HG02943 (cell line): ENCODE measurements at regions not wholly inside any gene's neighbourhood (a gene's known extent, or its start where the extent isn't known, plus 50 kb on each side); places are given as distances from the start of the nearest gene placed in this dataset.
A peak's percentile ranks its signal among the peaks of the same experiment; 100 is the strongest.

Source experiments
- ATAC-seq: cut with Tn5 transposase; IDR thresholded peaks from one replicate; pipeline ENCODE4 v1.9.1; 2021; ENCODE audit warnings: mild to moderate bottlenecking, low read depth, moderate library complexity; ENCODE audit not compliant: unreplicated experiment

DNA sequence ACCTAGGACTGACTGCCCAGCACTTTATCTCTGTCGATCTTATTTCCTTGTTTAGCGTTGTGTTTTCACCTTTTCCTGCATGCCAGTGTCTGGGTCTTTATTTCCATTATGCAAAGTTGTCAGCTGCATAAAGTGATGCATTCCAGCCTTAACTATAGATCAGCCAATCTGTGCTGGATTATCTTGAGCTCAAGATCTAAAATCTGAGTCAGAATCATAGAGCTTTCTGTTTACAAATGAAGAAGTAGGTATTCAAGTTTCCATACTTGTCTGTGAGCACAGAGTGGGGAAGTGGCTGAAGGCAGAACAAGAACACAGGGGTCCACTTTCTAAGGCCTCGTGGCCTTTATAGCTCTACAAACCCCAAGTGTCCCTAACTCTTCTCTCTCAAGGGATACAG is 82.4 kb upstream of the PLCL2 start:
- ATAC-seq: no peak

DNA sequence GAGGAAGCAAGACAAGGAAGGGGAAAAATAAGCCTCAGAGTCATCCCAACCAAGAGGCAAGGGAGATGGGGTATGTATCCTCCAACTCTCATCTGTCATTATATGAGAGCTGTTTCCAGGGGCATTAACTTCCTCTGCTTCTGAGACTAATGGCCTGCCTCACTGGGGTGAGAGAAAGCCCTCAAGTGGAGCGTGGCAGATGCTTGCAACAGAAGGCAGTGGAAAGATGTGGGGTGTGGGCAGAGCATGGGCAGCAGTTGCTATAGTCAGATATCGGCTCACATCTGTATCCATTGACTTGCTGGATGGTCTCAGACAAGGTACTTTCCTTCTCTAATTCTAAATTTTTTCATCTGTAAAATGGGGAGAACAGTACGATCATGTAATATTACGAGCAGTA is 81.7 kb upstream of the PLCL2 start:
- no peak for ATAC-seq

GRCh38 chr3:16807391-16807790 is 77.4 kb upstream of the PLCL2 start:
- no peak for ATAC-seq

DNA sequence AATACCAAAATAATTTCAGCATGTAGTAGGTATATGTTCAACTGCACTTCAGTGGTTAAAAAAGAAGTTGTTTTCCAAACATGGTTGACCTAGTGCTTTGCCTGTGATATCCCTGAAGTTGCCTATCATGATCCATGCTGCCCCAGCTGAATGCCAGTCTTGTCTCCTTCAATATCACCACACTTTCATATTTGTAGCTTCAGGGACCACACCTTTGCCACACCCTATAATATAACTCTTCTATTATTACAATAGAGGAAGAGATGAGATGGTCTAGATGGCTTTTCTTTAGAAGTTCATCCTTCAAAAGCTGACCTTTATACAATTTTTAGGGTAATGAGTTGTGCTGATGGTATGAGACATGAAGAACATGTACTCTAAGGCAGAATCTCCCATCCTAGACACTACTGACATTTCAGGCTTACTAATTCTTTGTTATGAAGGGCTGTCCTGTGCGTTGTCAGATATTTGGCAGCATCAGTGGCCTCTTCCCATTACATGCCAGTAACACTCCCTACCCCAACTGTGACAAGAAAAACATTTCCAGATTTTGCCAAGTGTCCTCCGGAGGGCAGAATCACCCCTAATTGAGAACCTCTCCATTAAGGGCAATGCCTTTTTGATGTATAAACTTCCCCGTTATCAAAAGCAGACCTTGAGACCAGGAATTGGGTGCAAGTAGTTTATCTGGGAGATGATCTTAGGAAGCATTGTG is 76.2 kb upstream of the PLCL2 start:
- ATAC-seq: no peak

- ATAC-seq: no peak
Observed at GRCh38 chr3:16809482-16809881, 75.3 kb upstream of the PLCL2 start.

GRCh38 chr3:16809993-16810392 is 74.8 kb upstream of the PLCL2 start:
- no peak for ATAC-seq

GRCh38 chr3:16810593-16811367 is 74.0 kb upstream of the PLCL2 start:
- ATAC-seq: no peak

- ATAC-seq: no peak
Observed at GRCh38 chr3:16811950-16812349, 72.8 kb upstream of the PLCL2 start.

DNA sequence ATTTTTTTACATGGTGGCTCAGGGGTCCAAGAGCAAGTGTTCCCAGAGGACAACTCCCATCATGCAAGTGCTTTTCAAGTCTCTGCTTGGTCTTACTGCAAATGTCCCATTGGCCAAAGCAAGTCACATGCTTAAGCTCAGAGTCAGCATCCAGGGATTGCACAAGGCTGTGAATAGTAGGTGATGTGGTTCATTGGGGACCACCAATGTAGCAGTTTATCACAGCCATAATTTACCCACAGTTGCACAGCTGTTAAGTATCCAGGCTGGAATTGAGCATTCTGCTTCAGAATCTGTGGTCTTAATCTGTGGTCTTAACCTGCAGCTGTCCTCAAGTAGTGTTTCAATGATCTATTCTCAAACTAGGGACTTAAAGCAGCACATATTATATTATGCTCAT is 71.4 kb upstream of the PLCL2 start:
- ATAC-seq: no peak

- ATAC-seq: no peak
Observed at GRCh38 chr3:16816048-16816780, 68.5 kb upstream of the PLCL2 start.

DNA sequence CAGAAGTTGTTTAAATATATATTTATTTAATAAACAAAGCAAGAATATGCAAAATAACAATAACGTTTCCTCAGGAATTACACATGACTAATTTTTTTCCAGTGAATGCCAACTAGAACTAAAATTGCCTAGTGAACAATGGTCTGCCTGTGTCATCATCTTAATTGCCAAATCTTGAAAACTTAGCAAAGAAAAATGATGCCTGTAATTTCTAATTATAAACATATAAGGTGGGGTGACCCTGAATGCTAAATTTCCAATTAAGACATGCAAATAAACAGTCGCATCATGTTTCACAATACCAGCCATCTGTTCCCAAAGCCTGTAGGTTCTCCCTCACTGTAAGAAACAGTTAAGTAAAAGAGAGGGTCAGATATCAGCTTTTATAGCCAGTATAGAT is 67.6 kb upstream of the PLCL2 start:
- ATAC-seq: no peak

- no peak for ATAC-seq
Observed at GRCh38 chr3:16818194-16818593, 66.6 kb upstream of the PLCL2 start.

DNA sequence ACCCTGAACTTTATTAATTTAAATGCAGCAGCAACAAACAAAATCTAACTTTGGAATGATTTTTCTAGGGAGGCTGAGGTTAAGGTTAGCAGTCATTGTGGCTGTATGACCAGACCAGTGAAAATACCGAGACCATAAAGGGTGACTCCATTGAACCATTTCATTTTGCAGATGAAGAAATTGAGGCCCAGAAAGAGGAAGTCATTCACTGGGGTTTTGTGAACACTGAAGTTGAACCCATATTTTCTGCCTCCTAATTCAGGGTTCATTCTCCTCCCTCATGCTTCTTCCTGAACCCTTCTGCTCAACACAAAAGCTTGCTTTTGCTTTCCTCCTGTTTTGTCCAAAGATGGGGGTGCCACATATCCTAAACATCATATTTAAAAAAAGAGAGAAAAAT is 65.8 kb upstream of the PLCL2 start:
- no peak for ATAC-seq

- ATAC-seq: no peak
Observed at GRCh38 chr3:16820485-16820884, 64.3 kb upstream of the PLCL2 start.

GRCh38 chr3:16821053-16821452 is 63.7 kb upstream of the PLCL2 start:
- no peak for ATAC-seq

- ATAC-seq: peak; percentile 93
Observed at GRCh38 chr3:16824081-16824696, 60.6 kb upstream of the PLCL2 start.

DNA sequence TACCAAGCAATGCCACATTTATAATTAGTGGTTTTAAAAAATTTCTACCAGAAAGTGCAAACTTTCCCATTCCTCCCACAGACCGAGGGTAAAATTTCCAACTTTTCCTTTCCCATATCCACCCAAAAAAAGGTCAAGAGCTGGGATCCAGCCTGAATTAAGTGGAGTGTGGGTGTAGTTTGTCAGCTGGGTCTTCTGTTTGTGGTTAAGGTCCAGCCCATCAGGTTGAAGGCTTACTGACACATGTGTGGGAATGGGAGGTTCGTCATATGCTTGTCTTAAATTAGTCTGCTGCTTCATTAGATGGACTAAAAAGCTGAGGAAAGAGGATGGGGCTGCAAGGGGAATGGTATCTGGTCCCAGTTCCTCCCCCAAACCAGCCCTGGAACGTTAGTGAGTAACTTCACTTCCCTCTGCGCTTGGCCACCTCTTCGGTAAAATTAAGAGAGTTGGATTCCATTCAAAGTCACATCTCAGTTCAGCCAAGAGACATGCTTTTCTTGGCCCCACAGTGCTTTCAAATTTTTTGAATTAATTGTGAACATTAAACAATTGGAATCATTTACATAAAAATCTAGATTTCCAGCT is 59.0 kb upstream of the PLCL2 start:
- ATAC-seq: no peak

- ATAC-seq: no peak
Observed at GRCh38 chr3:16828815-16829214, 55.9 kb upstream of the PLCL2 start.

DNA sequence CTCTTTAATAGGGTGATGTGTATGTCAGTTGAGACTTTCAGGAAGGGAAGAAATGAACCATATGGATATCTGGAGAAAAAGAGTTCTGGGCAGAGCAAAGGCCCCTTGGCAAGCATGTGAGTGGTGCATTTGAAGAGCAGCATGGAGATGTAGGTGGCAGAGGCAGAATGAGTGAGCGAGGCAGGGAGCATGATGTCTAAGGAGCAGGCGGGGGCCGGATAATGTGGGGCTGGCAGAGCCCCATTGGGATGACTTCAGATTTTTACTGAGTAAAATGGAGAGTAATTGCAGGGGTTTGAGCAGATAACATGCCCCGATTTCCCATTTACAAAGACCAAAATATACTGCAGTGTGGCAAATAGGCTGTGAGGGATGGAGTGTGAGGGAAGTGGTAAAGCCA is 52.9 kb upstream of the PLCL2 start:
- no peak for ATAC-seq

DNA sequence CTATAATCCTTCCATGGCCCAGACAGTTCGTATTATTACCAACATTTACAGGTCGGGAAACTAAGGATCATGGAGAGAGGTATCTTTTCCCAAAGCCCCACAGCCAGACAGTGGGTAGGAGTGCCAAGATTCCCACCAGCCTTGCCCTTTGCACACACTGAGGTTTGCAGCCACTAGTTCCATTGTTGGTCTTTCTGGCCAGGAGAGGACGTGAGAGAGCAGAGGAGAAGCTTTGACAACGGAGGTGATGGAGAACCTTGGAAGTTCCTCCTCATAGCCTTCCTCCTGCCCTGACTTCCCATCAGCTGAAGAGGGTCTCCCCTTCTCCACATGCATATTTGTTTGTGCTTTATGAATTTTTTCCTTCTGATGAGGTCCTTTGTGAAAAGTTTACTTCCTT is 50.5 kb upstream of the PLCL2 start:
- ATAC-seq: no peak

GRCh38 chr3:16834753-16835152 is 50.0 kb upstream of the PLCL2 start:
- ATAC-seq: no peak
